Omental fat pad (tissue), 3 donors: ENCODE measurements at regions not wholly inside any gene's neighbourhood (a gene's known extent, or its start where the extent isn't known, plus 50 kb on each side); places are given as distances from the start of the nearest gene placed in this dataset.

Experiments used
- ATAC-seq: fragments of 150-250 bp; one replicate; pipeline ENCODE4 v1.9.1; 2016; ENCODE audit warnings: mild to moderate bottlenecking, moderate library complexity; ENCODE audit not compliant: low FRiP score
- DNase-seq: peaks from one replicate; pipeline ENCODE4 v3.0.0-alpha.2; 2019; ENCODE audit warnings: low spot score
- CTCF ChIP-seq, 3 donors: fragments of 450-650 bp; IDR thresholded peaks; one replicate each; pipeline ENCODE4 v1.5.1; 2016 to 2017; ENCODE audit warnings: antibody characterized with exemption in 3 of 3, mild to moderate bottlenecking in 3 of 3, moderate library complexity in 2 of 3

GRCh38 chr3:124318014-124318413 lies 326.1 kb upstream of the ROPN1 start:
- no peak for ATAC-seq
- TF ChIP-seq CTCF (IDR thresholded peaks at IDR 0.05): no peak
- DNase-seq: no peak

- DNase-seq (no peak), ATAC-seq (no peak)
- TF ChIP-seq CTCF (IDR thresholded peaks at IDR 0.05): no peak
Measured at GRCh38 chr3:124318656-124319055, 326.7 kb upstream of the ROPN1 start.

- ATAC-seq (no peak), DNase-seq (no peak)
- no peak for TF ChIP-seq CTCF (IDR thresholded peaks at IDR 0.05)
Measured at GRCh38 chr3:124320976-124321375, 329.1 kb upstream of the ROPN1 start.

- no peak for ATAC-seq
- no peak for TF ChIP-seq CTCF (IDR thresholded peaks at IDR 0.05)
- DNase-seq: no peak
Measured at GRCh38 chr3:124322309-124322880, 330.5 kb upstream of the ROPN1 start.

- DNase-seq: no peak
- ATAC-seq: no peak
- no peak for TF ChIP-seq CTCF (IDR thresholded peaks at IDR 0.05)
Measured at GRCh38 chr3:124322966-124323365, 331.0 kb upstream of the ROPN1 start.

- no peak for TF ChIP-seq CTCF (IDR thresholded peaks at IDR 0.05)
- ATAC-seq (no peak), DNase-seq (no peak)
Measured at GRCh38 chr3:124325248-124325647, 333.3 kb upstream of the ROPN1 start.

- no peak for TF ChIP-seq CTCF (IDR thresholded peaks at IDR 0.05)
- no peak for ATAC-seq
Measured at GRCh38 chr3:124329723-124330122, 337.8 kb upstream of the ROPN1 start.

More at GRCh38 chr3:124329723-124330122, 337.8 kb upstream of the ROPN1 start:
- DNase-seq: no peak
